Neural progenitor cell (in vitro differentiated cells): ENCODE measurements at regions not wholly inside any gene's neighbourhood (a gene's known extent, or its start where the extent isn't known, plus 50 kb on each side); places are given as distances from the start of the nearest gene placed in this dataset.

ENCODE experiments used
- DNase-seq: peaks from one replicate; pipeline ENCODE4 v3.0.0-alpha.2; 2016; ENCODE audit warnings: low spot score
- H2AFZ ChIP-seq: fragments of 200-600 bp; sonication (generic); replicated peaks from 2 replicates; pipeline ENCODE4 v1.6.1; 2016; ENCODE audit warnings: antibody characterized with exemption
- H3F3A ChIP-seq: fragments of 200-600 bp; sonication (generic); 2 replicates; pipeline ENCODE4 v1.6.1; 2016; ENCODE audit warnings: antibody characterized with exemption, low read depth
- H3K27ac ChIP-seq: fragments of 200-600 bp; sonication (generic); 2 replicates; pipeline ENCODE4 v1.5.1; 2016; ENCODE audit warnings: mild to moderate bottlenecking
- H3K27me3 ChIP-seq: fragments of 200-600 bp; sonication (generic); 2 replicates; pipeline ENCODE4 v1.6.1; 2016; ENCODE audit warnings: mild to moderate bottlenecking, moderate library complexity
- H3K36me3 ChIP-seq: fragments of 200-600 bp; sonication (generic); 2 replicates; pipeline ENCODE4 v1.5.1; 2016
- H3K4me1 ChIP-seq: fragments of 200-600 bp; sonication (generic); 2 replicates; pipeline ENCODE4 v1.6.1; 2016; ENCODE audit warnings: mixed run types
- H3K4me2 ChIP-seq: fragments of 200-600 bp; sonication (generic); 2 replicates; pipeline ENCODE4 v1.6.1; 2016
- H3K4me3 ChIP-seq: fragments of 200-600 bp; sonication (generic); 2 replicates; pipeline ENCODE4 v1.5.1; 2016
- H3K79me2 ChIP-seq: fragments of 200-600 bp; sonication (generic); 2 replicates; pipeline ENCODE4 v1.6.1; 2016; ENCODE audit warnings: low read depth
- H3K9ac ChIP-seq: fragments of 200-600 bp; sonication (generic); 2 replicates; pipeline ENCODE4 v1.6.1; 2016
- H3K9me3 ChIP-seq: fragments of 200-600 bp; sonication (generic); 2 replicates; pipeline ENCODE4 v1.5.1; 2016; ENCODE audit warnings: low read depth
- H4K20me1 ChIP-seq: fragments of 200-600 bp; sonication (generic); 2 replicates; pipeline ENCODE4 v1.6.1; 2016; ENCODE audit warnings: low read depth
- H3K27ac Mint-ChIP-seq: 3 replicates; pipeline ENCODE4 v1.8.0; 2021; ENCODE audit warnings: mixed read lengths
- H3K27me3 Mint-ChIP-seq: 2 replicates; pipeline ENCODE4 v1.8.0; 2022; ENCODE audit warnings: low read depth, mild to moderate bottlenecking, inconsistent platforms, moderate library complexity, mixed read lengths; ENCODE audit not compliant: insufficient read depth
- H3K36me3 Mint-ChIP-seq: 3 replicates; pipeline ENCODE4 v1.8.0; 2021; ENCODE audit warnings: mixed read lengths
- H3K4me1 Mint-ChIP-seq: 3 replicates; pipeline ENCODE4 v1.8.0; 2021; ENCODE audit warnings: mixed read lengths
- H3K4me3 Mint-ChIP-seq: 3 replicates; pipeline ENCODE4 v1.8.0; 2021; ENCODE audit warnings: mild to moderate bottlenecking, moderate library complexity, mixed read lengths
- H3K9me3 Mint-ChIP-seq: 3 replicates; pipeline ENCODE4 v1.8.0; 2020; ENCODE audit warnings: mixed read lengths
- EZH2 ChIP-seq: fragments of 200-600 bp; sonication (generic); IDR thresholded peaks from 2 replicates; pipeline ENCODE4 v1.6.1; 2017; ENCODE audit warnings: antibody characterized with exemption, mild to moderate bottlenecking, moderate library complexity
- EZH2phosphoT487 ChIP-seq: fragments of 200-600 bp; sonication (generic); IDR thresholded peaks from 2 replicates; pipeline ENCODE4 v1.6.1; 2017; ENCODE audit warnings: antibody characterized with exemption
- TF ChIP-seq, protein P1 (sequence below): fragments of 200-600 bp; sonication (generic); IDR thresholded peaks from 2 replicates; pipeline ENCODE4 v1.5.1; 2017; ENCODE audit warnings: antibody characterized with exemption, mild to moderate bottlenecking

DNA sequence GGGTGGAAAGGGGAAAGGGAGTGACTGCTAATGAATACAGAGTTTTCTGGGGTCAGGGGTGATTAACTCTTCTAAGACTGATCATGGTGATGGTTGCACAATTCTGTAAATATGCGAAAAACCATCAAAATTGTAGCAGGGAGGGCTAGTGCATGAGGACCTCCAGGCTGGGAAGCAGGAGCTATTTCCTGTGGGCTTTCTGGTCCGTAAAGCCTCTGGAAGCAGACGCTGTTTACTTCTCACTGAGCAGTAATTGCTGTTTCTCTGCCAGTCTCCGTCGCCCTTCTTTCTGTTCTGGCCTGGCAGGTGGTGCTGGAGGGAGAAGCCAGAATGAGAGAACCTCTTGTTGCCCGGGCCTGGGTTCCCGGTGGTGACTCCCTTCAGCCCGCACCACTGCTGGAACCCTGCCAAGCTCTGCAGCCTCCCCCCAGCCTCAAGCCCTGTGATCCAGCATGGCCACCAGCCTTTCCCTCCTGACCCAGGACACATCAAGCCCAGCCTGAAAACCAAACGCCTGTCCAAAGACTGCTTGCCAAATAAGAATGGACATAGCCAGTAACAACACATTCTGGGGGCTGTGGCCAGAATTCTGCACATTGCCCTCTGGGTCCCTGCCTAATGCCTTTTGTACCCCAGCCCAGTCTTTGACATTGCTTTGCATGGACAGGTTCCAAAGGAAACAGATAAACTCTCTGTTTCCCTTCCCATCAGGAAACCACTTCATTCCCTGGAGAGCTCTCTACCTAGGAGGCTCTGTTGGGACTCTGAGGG is 201.0 kb upstream of the NAV2 start:
- Histone ChIP-seq H3K4me1 (peaks cover 6% of the 10 kb centered on the region), H3K4me3 (no peak overlapping the region), H3K27me3 (peaks cover 11% of the 10 kb centered on the region), H2AFZ (no peak overlapping the region), H4K20me1 (no peaks in the 10 kb centered on the region), H3K79me2 (no peaks in the 10 kb centered on the region), H3K27ac (no peak overlapping the region), H3K4me2 (no peak overlapping the region), H3K9me3 (no peaks in the 10 kb centered on the region), H3K36me3 (no peaks in the 10 kb centered on the region), H3K9ac (no peak overlapping the region), H3F3A (no peaks in the 10 kb centered on the region)
- TF ChIP-seq, protein P1, sequence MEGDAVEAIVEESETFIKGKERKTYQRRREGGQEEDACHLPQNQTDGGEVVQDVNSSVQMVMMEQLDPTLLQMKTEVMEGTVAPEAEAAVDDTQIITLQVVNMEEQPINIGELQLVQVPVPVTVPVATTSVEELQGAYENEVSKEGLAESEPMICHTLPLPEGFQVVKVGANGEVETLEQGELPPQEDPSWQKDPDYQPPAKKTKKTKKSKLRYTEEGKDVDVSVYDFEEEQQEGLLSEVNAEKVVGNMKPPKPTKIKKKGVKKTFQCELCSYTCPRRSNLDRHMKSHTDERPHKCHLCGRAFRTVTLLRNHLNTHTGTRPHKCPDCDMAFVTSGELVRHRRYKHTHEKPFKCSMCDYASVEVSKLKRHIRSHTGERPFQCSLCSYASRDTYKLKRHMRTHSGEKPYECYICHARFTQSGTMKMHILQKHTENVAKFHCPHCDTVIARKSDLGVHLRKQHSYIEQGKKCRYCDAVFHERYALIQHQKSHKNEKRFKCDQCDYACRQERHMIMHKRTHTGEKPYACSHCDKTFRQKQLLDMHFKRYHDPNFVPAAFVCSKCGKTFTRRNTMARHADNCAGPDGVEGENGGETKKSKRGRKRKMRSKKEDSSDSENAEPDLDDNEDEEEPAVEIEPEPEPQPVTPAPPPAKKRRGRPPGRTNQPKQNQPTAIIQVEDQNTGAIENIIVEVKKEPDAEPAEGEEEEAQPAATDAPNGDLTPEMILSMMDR = no peak
- no peak for TF ChIP-seq EZH2phosphoT487
- TF ChIP-seq EZH2 = no peak
- DNase-seq = no peak
- Mint-ChIP-seq H3K27ac (no peak overlapping the region), H3K4me3 (no peak overlapping the region), H3K36me3 (no peaks in the 10 kb centered on the region), H3K4me1 (peaks cover 66% of the 10 kb centered on the region), H3K9me3 (peaks cover 2% of the 10 kb centered on the region), H3K27me3 (peaks cover 2% of the 10 kb centered on the region)

- H3K9ac ChIP-seq = no peak overlapping the region
- no peaks in the 10 kb centered on the region for H3F3A ChIP-seq
- no peak for DNase-seq
- H3K27me3 Mint-ChIP-seq = peaks cover 3% of the 10 kb centered on the region
- H3K4me1 Mint-ChIP-seq = peaks cover 62% of the 10 kb centered on the region
- H3K9me3 ChIP-seq = no peaks in the 10 kb centered on the region
- TF ChIP-seq EZH2 (no peak), EZH2phosphoT487 (no peak)
- TF ChIP-seq, protein P1 = no peak
- no peak overlapping the region for H3K4me2 ChIP-seq
- H3K4me1 ChIP-seq = peaks cover under 1% of the 10 kb centered on the region
- H4K20me1 ChIP-seq = no peaks in the 10 kb centered on the region
- peaks cover 2% of the 10 kb centered on the region for H3K9me3 Mint-ChIP-seq
- no peak overlapping the region for H3K4me3 Mint-ChIP-seq
- H3K79me2 ChIP-seq = no peaks in the 10 kb centered on the region
- no peak overlapping the region for H2AFZ ChIP-seq
- H3K27me3 ChIP-seq = peaks cover 6% of the 10 kb centered on the region
- H3K4me3 ChIP-seq = no peak overlapping the region
- no peaks in the 10 kb centered on the region for H3K36me3 ChIP-seq
- no peak overlapping the region for H3K27ac ChIP-seq
- no peaks in the 10 kb centered on the region for H3K36me3 Mint-ChIP-seq
- no peak overlapping the region for H3K27ac Mint-ChIP-seq
These were observed 201.6 kb upstream of the NAV2 start for GRCh38 chr11:19511066-19511412.

DNA sequence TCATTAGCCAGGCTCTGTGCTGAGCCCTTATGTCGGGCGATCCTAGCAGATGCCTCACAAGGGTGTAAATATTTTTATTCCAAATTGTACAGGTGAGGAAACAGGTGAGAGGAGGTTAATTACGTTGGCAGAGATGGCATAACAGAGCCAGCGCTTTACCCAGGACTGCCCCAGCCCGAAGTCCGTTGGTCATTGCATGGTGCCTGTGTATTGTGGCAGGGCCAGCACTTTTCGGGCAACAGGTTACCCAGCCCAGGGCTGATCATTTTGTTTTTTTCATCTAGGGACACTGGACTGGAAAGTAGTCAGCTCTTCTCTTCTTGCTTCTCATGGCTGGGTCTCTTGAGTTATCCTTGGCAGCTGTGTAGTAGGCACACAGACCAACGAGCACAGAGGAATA is 202.2 kb upstream of the NAV2 start:
- Mint-ChIP-seq H3K4me1 (peaks cover 60% of the 10 kb centered on the region), H3K27me3 (peaks cover 3% of the 10 kb centered on the region), H3K36me3 (no peaks in the 10 kb centered on the region), H3K4me3 (no peak overlapping the region), H3K27ac (no peak overlapping the region), H3K9me3 (peaks cover 2% of the 10 kb centered on the region)
- H3K4me2 ChIP-seq = no peak overlapping the region
- peaks cover 2% of the 10 kb centered on the region for H3K27me3 ChIP-seq
- DNase-seq = no peak
- no peaks in the 10 kb centered on the region for H3F3A ChIP-seq
- no peak overlapping the region for H3K9ac ChIP-seq
- no peaks in the 10 kb centered on the region for H3K4me1 ChIP-seq
- H3K4me3 ChIP-seq = no peak overlapping the region
- H3K36me3 ChIP-seq = no peaks in the 10 kb centered on the region
- no peak overlapping the region for H2AFZ ChIP-seq
- TF ChIP-seq EZH2 (no peak), EZH2phosphoT487 (no peak)
- TF ChIP-seq, protein P1 = no peak
- no peaks in the 10 kb centered on the region for H3K79me2 ChIP-seq
- no peak overlapping the region for H3K27ac ChIP-seq
- H3K9me3 ChIP-seq = no peaks in the 10 kb centered on the region
- no peaks in the 10 kb centered on the region for H4K20me1 ChIP-seq
